ENCODE measurements at regions not wholly inside any gene's neighbourhood (a gene's known extent, or its start where the extent isn't known, plus 50 kb on each side); places are given as distances from the start of the nearest gene placed in this dataset.

GRCh38 chr15:69505956-69506556, 53.4 kb downstream of the RPLP1 start:
- no peak for DNase-seq

- no peak for DNase-seq
Observed at GRCh38 chr15:69508659-69509058, 56.0 kb downstream of the RPLP1 start.

- DNase-seq = no peak
Observed at GRCh38 chr15:69509131-69509530, 56.5 kb downstream of the RPLP1 start.

GRCh38 chr15:69510556-69510955, 57.9 kb downstream of the RPLP1 start:
- no peak for DNase-seq

- no peak for DNase-seq
Observed at GRCh38 chr15:69511015-69511414, 58.4 kb downstream of the RPLP1 start.

- no peak for DNase-seq
Observed at GRCh38 chr15:69511716-69512340, 59.2 kb downstream of the RPLP1 start.

GRCh38 chr15:69513450-69513960, 60.9 kb downstream of the RPLP1 start:
- no peak for DNase-seq

- DNase-seq = no peak
Observed at GRCh38 chr15:69513986-69514385, 61.4 kb downstream of the RPLP1 start.

GRCh38 chr15:69515508-69515907, 62.9 kb downstream of the RPLP1 start:
- no peak for DNase-seq

GRCh38 chr15:69515926-69516325, 63.3 kb downstream of the RPLP1 start:
- DNase-seq = no peak

GRCh38 chr15:69517052-69517451, 64.4 kb downstream of the RPLP1 start:
- no peak for DNase-seq

- DNase-seq = no peak
Observed at GRCh38 chr15:69518806-69519205, 66.2 kb downstream of the RPLP1 start.

- no peak for DNase-seq
Observed at GRCh38 chr15:69520067-69520466, 67.4 kb downstream of the RPLP1 start.

- no peak for DNase-seq
Observed at GRCh38 chr15:69522361-69522760, 69.7 kb downstream of the RPLP1 start.

- peak; percentile 63 for DNase-seq
Observed at GRCh38 chr15:69523010-69524001, 70.7 kb downstream of the RPLP1 start.

- DNase-seq = no peak
Observed at GRCh38 chr15:69524296-69524695, 71.7 kb downstream of the RPLP1 start.

- DNase-seq = no peak
Observed at GRCh38 chr15:69524814-69525213, 72.2 kb downstream of the RPLP1 start.

GRCh38 chr15:69525543-69525942, 72.9 kb downstream of the RPLP1 start:
- no peak for DNase-seq

- no peak for DNase-seq
Observed at GRCh38 chr15:69526081-69527061, 73.8 kb downstream of the RPLP1 start.

GRCh38 chr15:69529141-69529540, 76.5 kb downstream of the RPLP1 start:
- DNase-seq = no peak

GRCh38 chr15:69529961-69530633, 77.5 kb downstream of the RPLP1 start:
- no peak for DNase-seq

Data from stimulated activated CD4-positive, alpha-beta T cell treated with anti-CD3 and anti-CD28 coated beads, Interleukin-12 subunit alpha, Interleukin-12 subunit beta, amount 100 ng/mL, for 4 hours (primary cell).